Fibroblast of the aortic adventitia (primary cell): ENCODE measurements at regions not wholly inside any gene's neighbourhood (a gene's known extent, or its start where the extent isn't known, plus 50 kb on each side); places are given as distances from the start of the nearest gene placed in this dataset.

Source experiments
- DNase-seq: peaks from one replicate; pipeline ENCODE4 v3.0.0-alpha.2; 2010; ENCODE audit warnings: low read depth
- H3K4me3 ChIP-seq: 2 replicates; pipeline ENCODE4 v1.5.1; 2011; ENCODE audit warnings: low read depth, mild to moderate bottlenecking, control low read depth, low read length, moderate library complexity
- CTCF ChIP-seq: IDR thresholded peaks from 2 replicates; pipeline ENCODE4 v1.5.1; 2011; ENCODE audit warnings: mild to moderate bottlenecking, low read length, control low read depth, inconsistent platforms; ENCODE audit not compliant: insufficient read depth

GRCh38 chr12:5374713-5375112, 57.2 kb upstream of the NTF3 start:
- H3K4me3 ChIP-seq = no peak overlapping the region
- TF ChIP-seq CTCF = no peak
- no peak for DNase-seq

- H3K4me3 ChIP-seq = no peak overlapping the region
- no peak for TF ChIP-seq CTCF
- no peak for DNase-seq
Measured at GRCh38 chr12:5375547-5376295, 56.2 kb upstream of the NTF3 start.

GRCh38 chr12:5376591-5377207, 55.2 kb upstream of the NTF3 start:
- no peak overlapping the region for H3K4me3 ChIP-seq
- TF ChIP-seq CTCF = no peak
- no peak for DNase-seq

- TF ChIP-seq CTCF = no peak
- no peak for DNase-seq
Measured at GRCh38 chr12:5377997-5378592, 53.8 kb upstream of the NTF3 start.

GRCh38 chr12:5379749-5380496, 52.0 kb upstream of the NTF3 start:
- no peak for TF ChIP-seq CTCF
- DNase-seq = no peak
- no peak overlapping the region for H3K4me3 ChIP-seq

More at GRCh38 chr12:5377997-5378592, 53.8 kb upstream of the NTF3 start:
- no peak overlapping the region for H3K4me3 ChIP-seq
